Adrenal gland (tissue), 9 donors: ENCODE measurements at regions not wholly inside any gene's neighbourhood (a gene's known extent, or its start where the extent isn't known, plus 50 kb on each side); places are given as distances from the start of the nearest gene placed in this dataset.

ENCODE experiments used
- DNase-seq, 7 donors: peaks; one replicate each; pipeline ENCODE4 v3.0.0-alpha.2; 2019 to 2020
- H3K27ac ChIP-seq, 5 donors: fragments of 200-600 bp; sonication (generic) in 4 of 5; 1 replicate in 3 of 5; 2 replicates in 2 of 5; pipeline versions ENCODE4 v1.5.1 to v1.8.0; 2016 to 2020; ENCODE audit warnings: mild to moderate bottlenecking in 1 of 5
- H3K27me3 ChIP-seq: fragments of 200-600 bp; 2 replicates; pipeline ENCODE4 v1.8.0; 2021
- H3K36me3 ChIP-seq, 2 donors: fragments of 200-600 bp; replicated peaks in 1 of 2; 1 replicate in 1 of 2; 2 replicates in 1 of 2; pipeline versions ENCODE4 v1.5.1 to v1.8.0; 2018 to 2022
- H3K4me1 ChIP-seq, 2 donors: fragments of 200-600 bp; replicated peaks in 1 of 2; 1 replicate in 1 of 2; 2 replicates in 1 of 2; pipeline versions ENCODE4 v1.5.1 to v1.8.0; 2018 to 2021
- H3K4me3 ChIP-seq, 4 donors: fragments of 200-600 bp; sonication (generic) in 3 of 4; one replicate each; pipeline ENCODE4 v1.5.1; 2016 to 2018
- H3K9me3 ChIP-seq, 3 donors: fragments of 200-600 bp; sonication (generic) in 1 of 3; replicated peaks in 1 of 3; 1 replicate in 2 of 3; 2 replicates in 1 of 3; pipeline versions ENCODE4 v1.5.1 to v1.8.0; 2016 to 2021
- CTCF ChIP-seq, 6 experiments: fragments of 450-650 bp in 4 of 6; fragments of 200-600 bp in 2 of 6; sonication (generic) in 1 of 6; IDR thresholded peaks; 1 replicate in 5 of 6; 2 replicates in 1 of 6; pipeline versions ENCODE4 v1.5.1 to v1.8.0; 2016 to 2021; ENCODE audit warnings: antibody characterized with exemption in 6 of 6, mild to moderate bottlenecking in 2 of 6, moderate library complexity in 1 of 6
- POLR2A ChIP-seq, 2 donors: fragments of 450-650 bp; IDR thresholded peaks; one replicate each; pipeline ENCODE4 v1.6.1; 2017; ENCODE audit warnings: antibody characterized with exemption in 2 of 2, mild to moderate bottlenecking in 2 of 2, moderate library complexity in 1 of 2
- WGBS, 4 donors: extraction: QIAGEN DNeasy Blood & Tissue Kit in 2 of 4; methylation state at CpG; one replicate each; pipeline versions ENCODE4 v1.1.5 to v1.1.7; 2013 to 2017; 5-methylcytosine and 5-hydroxymethylcytosine counted together
- intact Hi-C, 2 donors: fragments of 100-400 bp; cut with DNase I; formaldehyde crosslinking; loops; one replicate each; pipeline versions ENCODE4 v1.14.1 to v1.15.0; 2022 to 2023
- small RNA-seq, 2 donors: library from RNA; depleted of rRNA; stranded (forward); fragments of <200 nt; gene quantifications; one replicate each; pipeline ENCODE3, GENCODE V24; 2016
- donor health status: healthy with polysubstance abuse.
- donor health status: Bipolar disorder and iron deficiency.
- donor health status: DM: yes; HTN: yes; CAD: no.
- donor health status: DM: no; HTN: no; CAD: no.
- donor health status: DM: no; HTN: no; CAD: no.

GRCh38 chr18:72935744-72936143, 68.0 kb upstream of the NETO1 start:
- TF ChIP-seq CTCF (IDR thresholded peaks at IDR 0.05) = no peak
- no peak for TF ChIP-seq POLR2A (IDR thresholded peaks at IDR 0.05)
- intact Hi-C loops = no loop called here
- no peaks in the 10 kb centered on the region for H3K27me3 ChIP-seq
- H3K4me3 ChIP-seq = no peak overlapping the region
- H3K27ac ChIP-seq = no peak overlapping the region
- DNase-seq = no peak
- no peaks in the 10 kb centered on the region for H3K4me1 ChIP-seq
- WGBS, 4 donors = 42 to 66% (median 51%) methylated on average over 4 of the region's 4 CpGs
- no peaks in the 10 kb centered on the region for H3K9me3 ChIP-seq
- no peaks in the 10 kb centered on the region for H3K36me3 ChIP-seq

GRCh38 chr18:72922895-72923294, 55.1 kb upstream of the NETO1 start:
- Histone ChIP-seq H3K27ac (no peak overlapping the region), H3K36me3 (no peaks in the 10 kb centered on the region), H3K4me1 (no peaks in the 10 kb centered on the region), H3K27me3 (no peaks in the 10 kb centered on the region), H3K4me3 (no peak overlapping the region), H3K9me3 (no peaks in the 10 kb centered on the region)
- TF ChIP-seq CTCF (IDR thresholded peaks at IDR 0.05) (no peak), POLR2A (IDR thresholded peaks at IDR 0.05) (no peak)
- WGBS, 4 donors = 61 to 71% (median 68%) methylated on average over 2 of the region's 2 CpGs
- DNase-seq = no peak
- intact Hi-C loops = no loop called here

Small RNAs in the stretch of these regions (small RNA-seq; reads per million reads assigned to genes)
- 0 reads per million in 2 donors for gene RN7SL401P
